GM12892 (cell line): ENCODE measurements at regions not wholly inside any gene's neighbourhood (a gene's known extent, or its start where the extent isn't known, plus 50 kb on each side); places are given as distances from the start of the nearest gene placed in this dataset.

ENCODE experiments used
- POLR2A ChIP-seq: IDR thresholded peaks from 2 replicates; pipeline ENCODE4 v1.6.1; 2011; ENCODE audit warnings: low read depth, low read length, control low read depth
- POLR2AphosphoS5 ChIP-seq: IDR thresholded peaks from 2 replicates; pipeline ENCODE4 v1.6.1; 2011; ENCODE audit warnings: low read depth, low read length, control low read depth
- TAF1 ChIP-seq: IDR thresholded peaks from 2 replicates; pipeline ENCODE4 v1.6.1; 2011; ENCODE audit warnings: low read depth, mild to moderate bottlenecking, control low read depth, low read length, borderline replicate concordance

DNA sequence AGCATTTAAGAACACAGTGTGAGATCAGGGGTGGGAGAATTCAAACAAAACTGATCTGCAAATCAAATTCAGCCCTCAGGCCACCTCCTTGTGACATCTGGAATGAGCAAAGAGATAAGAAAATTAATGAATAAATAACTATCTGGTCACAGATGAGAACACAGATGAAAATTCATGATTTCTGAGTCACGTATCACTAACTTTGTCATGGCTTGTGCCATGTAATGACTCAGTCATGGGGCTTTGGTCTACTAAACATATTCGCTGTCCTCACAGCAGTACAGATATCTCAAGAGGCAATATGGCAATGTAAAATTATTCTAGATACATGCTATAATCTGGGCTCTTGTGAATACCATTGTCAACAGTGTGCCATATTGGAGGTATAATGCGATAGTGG, 274.4 kb downstream of the MAN2A1 start:
- TF ChIP-seq POLR2A (no peak), POLR2AphosphoS5 (no peak), TAF1 (no peak)
